IMR-90 (cell line): ENCODE measurements at regions not wholly inside any gene's neighbourhood (a gene's known extent, or its start where the extent isn't known, plus 50 kb on each side); places are given as distances from the start of the nearest gene placed in this dataset.

Source experiments
- BHLHE40 ChIP-seq: fragments of 150-350 bp; IDR thresholded peaks from 2 replicates; pipeline ENCODE4 v1.6.1; 2016; ENCODE audit warnings: mild to moderate bottlenecking, low read depth, low read length
- CEBPB ChIP-seq: IDR thresholded peaks from 2 replicates; pipeline ENCODE4 v1.6.1; 2012; ENCODE audit warnings: low read depth, low read length, improper control_type of control experiment
- CTCF ChIP-seq: conservative IDR thresholded peaks from 2 replicates; pipeline ENCODE4 v1.5.1; 2012; ENCODE audit warnings: mild to moderate bottlenecking, low read depth, low read length, improper control_type of control experiment
- FOS ChIP-seq: fragments of 150-350 bp; IDR thresholded peaks from 2 replicates; pipeline ENCODE4 v1.6.1; 2016; ENCODE audit warnings: low read depth, low read length
- MAZ ChIP-seq: IDR thresholded peaks from 2 replicates; pipeline ENCODE4 v1.6.1; 2012; ENCODE audit warnings: low read depth, mild to moderate bottlenecking, low read length, improper control_type of control experiment, moderate library complexity, borderline replicate concordance
- NFE2L2 ChIP-seq: fragments of 150-350 bp; IDR thresholded peaks from 2 replicates; pipeline ENCODE4 v1.6.1; 2016; ENCODE audit warnings: low read depth, mild to moderate bottlenecking, low read length
- POLR2A ChIP-seq: IDR thresholded peaks from 2 replicates; pipeline ENCODE4 v1.6.1; 2012; ENCODE audit warnings: mild to moderate bottlenecking, low read depth, low read length
- RAD21 ChIP-seq: IDR thresholded peaks from 2 replicates; pipeline ENCODE4 v1.6.1; 2012; ENCODE audit warnings: low read length, improper control_type of control experiment
- RCOR1 ChIP-seq: IDR thresholded peaks from 2 replicates; pipeline ENCODE4 v1.6.1; 2012; ENCODE audit warnings: mild to moderate bottlenecking, low read length, improper control_type of control experiment; ENCODE audit not compliant: insufficient replicate concordance
- TF ChIP-seq, protein P1 (sequence below): fragments of 150-350 bp; IDR thresholded peaks from 2 replicates; pipeline ENCODE4 v1.6.1; 2017; ENCODE audit warnings: mild to moderate bottlenecking, antibody characterized with exemption, low read length, low read depth

DNA sequence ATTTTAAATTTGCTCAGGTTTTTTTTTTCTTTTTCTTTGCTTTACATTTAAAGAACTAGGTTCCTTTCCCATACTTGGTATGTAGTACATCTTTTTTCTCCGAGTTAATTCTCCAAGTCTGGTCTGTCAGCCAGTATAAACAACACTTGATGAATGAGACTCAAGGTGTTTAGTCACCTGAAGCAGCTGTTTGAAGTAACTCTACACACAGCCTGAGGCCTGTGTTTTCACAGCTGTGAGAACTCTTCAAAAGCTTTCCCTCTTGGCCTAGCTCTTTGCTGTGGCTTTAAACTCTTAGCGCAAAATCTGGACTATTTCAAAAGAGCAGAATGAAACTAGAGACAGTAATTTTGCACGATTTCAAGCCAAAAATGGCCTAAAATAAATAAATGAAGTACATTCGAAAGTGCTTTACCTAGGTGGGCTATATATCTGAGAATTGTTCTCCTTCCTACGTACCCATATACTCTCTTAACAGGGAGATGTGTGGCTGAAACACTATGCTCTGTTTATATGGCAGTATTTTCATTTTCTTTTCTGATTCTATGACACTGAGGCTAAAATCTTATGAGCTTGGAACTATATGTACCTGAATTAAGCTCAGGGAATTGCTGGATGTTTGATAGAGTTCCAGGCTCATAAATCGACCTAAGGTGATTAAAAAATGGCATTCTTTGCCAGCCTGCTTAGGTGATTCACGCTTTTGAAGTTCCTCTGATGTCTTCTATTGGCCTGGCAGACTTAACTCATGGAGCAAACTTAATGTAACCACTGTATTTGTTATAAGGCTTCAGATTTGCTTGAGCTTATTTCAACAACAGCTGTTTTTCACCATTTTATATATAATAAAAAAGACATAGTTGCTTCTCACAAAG is 1044.1 kb upstream of the ZEB2 start:
- TF ChIP-seq POLR2A (no peak), BHLHE40 (0 out of 2 replicates have a peak, but pooled peaks have one; percentile 11), NFE2L2 (no peak), CTCF (no peak), FOS (no peak), MAZ (no peak), CEBPB (no peak), RAD21 (no peak), RCOR1 (no peak)
- TF ChIP-seq, protein P1, sequence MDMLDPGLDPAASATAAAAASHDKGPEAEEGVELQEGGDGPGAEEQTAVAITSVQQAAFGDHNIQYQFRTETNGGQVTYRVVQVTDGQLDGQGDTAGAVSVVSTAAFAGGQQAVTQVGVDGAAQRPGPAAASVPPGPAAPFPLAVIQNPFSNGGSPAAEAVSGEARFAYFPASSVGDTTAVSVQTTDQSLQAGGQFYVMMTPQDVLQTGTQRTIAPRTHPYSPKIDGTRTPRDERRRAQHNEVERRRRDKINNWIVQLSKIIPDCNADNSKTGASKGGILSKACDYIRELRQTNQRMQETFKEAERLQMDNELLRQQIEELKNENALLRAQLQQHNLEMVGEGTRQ: no peak
